Hepatocyte (in vitro differentiated cells): ENCODE measurements at regions not wholly inside any gene's neighbourhood (a gene's known extent, or its start where the extent isn't known, plus 50 kb on each side); places are given as distances from the start of the nearest gene placed in this dataset.

Experiments used
- DNase-seq: peaks from one replicate; pipeline ENCODE4 v3.0.0-alpha.2; 2016; ENCODE audit warnings: low spot score
- H2AFZ ChIP-seq: fragments of 200-600 bp; sonication (generic); 2 replicates; pipeline ENCODE4 v1.6.0; 2016; ENCODE audit warnings: antibody characterized with exemption, mild to moderate bottlenecking
- H3K27ac ChIP-seq: fragments of 200-600 bp; sonication (generic); 2 replicates; pipeline ENCODE4 v1.5.1; 2016; ENCODE audit warnings: mild to moderate bottlenecking
- H3K27me3 ChIP-seq: fragments of 200-600 bp; sonication (generic); 2 replicates; pipeline ENCODE4 v1.6.1; 2016
- H3K36me3 ChIP-seq: fragments of 200-600 bp; sonication (generic); replicated peaks from 2 replicates; pipeline ENCODE4 v1.5.1; 2016; ENCODE audit warnings: low read depth; ENCODE audit not compliant: insufficient read depth
- H3K4me1 ChIP-seq: fragments of 200-600 bp; sonication (generic); 2 replicates; pipeline ENCODE4 v1.5.1; 2016; ENCODE audit warnings: mild to moderate bottlenecking, moderate library complexity; ENCODE audit not compliant: insufficient read depth
- H3K4me2 ChIP-seq: fragments of 200-600 bp; sonication (generic); 2 replicates; pipeline ENCODE4 v1.6.0; 2016
- H3K4me3 ChIP-seq: fragments of 200-600 bp; sonication (generic); 2 replicates; pipeline ENCODE4 v1.5.1; 2016; ENCODE audit warnings: mild to moderate bottlenecking
- H3K79me2 ChIP-seq: fragments of 200-600 bp; sonication (generic); 2 replicates; pipeline ENCODE4 v1.6.0; 2017; ENCODE audit warnings: mild to moderate bottlenecking
- H3K9me2 ChIP-seq: fragments of 200-600 bp; sonication (generic); replicated peaks from 2 replicates; pipeline ENCODE4 v1.6.0; 2017; ENCODE audit warnings: mild to moderate bottlenecking; ENCODE audit not compliant: insufficient read depth
- H3K9me3 ChIP-seq: fragments of 200-600 bp; sonication (generic); 2 replicates; pipeline ENCODE4 v1.5.1; 2016; ENCODE audit warnings: low read depth, mild to moderate bottlenecking
- H4K20me1 ChIP-seq: fragments of 200-600 bp; sonication (generic); 2 replicates; pipeline ENCODE4 v1.6.0; 2016; ENCODE audit warnings: mild to moderate bottlenecking; ENCODE audit not compliant: insufficient read depth, poor library complexity, severe bottlenecking
- EZH2 ChIP-seq: fragments of 200-600 bp; sonication (generic); IDR thresholded peaks from 2 replicates; pipeline ENCODE4 v1.6.1; 2016; ENCODE audit warnings: antibody characterized with exemption, mild to moderate bottlenecking, borderline replicate concordance
- EZH2phosphoT487 ChIP-seq: fragments of 200-600 bp; sonication (generic); IDR thresholded peaks from one replicate; pipeline ENCODE4 v1.6.1; 2018; ENCODE audit warnings: antibody characterized with exemption, mild to moderate bottlenecking, low read depth, moderate library complexity; ENCODE audit not compliant: unreplicated experiment, severe bottlenecking
- WGBS: methylation state at CpG from one replicate; pipeline ENCODE4 v1.1.6; 2016; ENCODE audit warnings: low lambda C conversion rate; ENCODE audit errors: missing lambda C conversion rate; 5-methylcytosine and 5-hydroxymethylcytosine counted together
- TF ChIP-seq, protein P1 (sequence below): fragments of 200-600 bp; sonication (generic); IDR thresholded peaks from 2 replicates; pipeline ENCODE4 v1.5.1; 2016; ENCODE audit warnings: antibody characterized with exemption, mild to moderate bottlenecking; ENCODE audit not compliant: poor library complexity

GRCh38 chr3:194995922-194996321, 275.0 kb downstream of the XXYLT1 start:
- no peak overlapping the region for H3K27ac ChIP-seq
- no peaks in the 10 kb centered on the region for H3K4me1 ChIP-seq
- no peaks in the 10 kb centered on the region for H3K27me3 ChIP-seq
- H3K9me3 ChIP-seq, result no peaks in the 10 kb centered on the region
- no peaks in the 10 kb centered on the region for H3K9me2 ChIP-seq
- H2AFZ ChIP-seq, result no peak overlapping the region
- 84% methylated on average over 12 of the region's 12 CpGs for WGBS
- no peaks in the 10 kb centered on the region for H3K36me3 ChIP-seq
- TF ChIP-seq, protein P1, sequence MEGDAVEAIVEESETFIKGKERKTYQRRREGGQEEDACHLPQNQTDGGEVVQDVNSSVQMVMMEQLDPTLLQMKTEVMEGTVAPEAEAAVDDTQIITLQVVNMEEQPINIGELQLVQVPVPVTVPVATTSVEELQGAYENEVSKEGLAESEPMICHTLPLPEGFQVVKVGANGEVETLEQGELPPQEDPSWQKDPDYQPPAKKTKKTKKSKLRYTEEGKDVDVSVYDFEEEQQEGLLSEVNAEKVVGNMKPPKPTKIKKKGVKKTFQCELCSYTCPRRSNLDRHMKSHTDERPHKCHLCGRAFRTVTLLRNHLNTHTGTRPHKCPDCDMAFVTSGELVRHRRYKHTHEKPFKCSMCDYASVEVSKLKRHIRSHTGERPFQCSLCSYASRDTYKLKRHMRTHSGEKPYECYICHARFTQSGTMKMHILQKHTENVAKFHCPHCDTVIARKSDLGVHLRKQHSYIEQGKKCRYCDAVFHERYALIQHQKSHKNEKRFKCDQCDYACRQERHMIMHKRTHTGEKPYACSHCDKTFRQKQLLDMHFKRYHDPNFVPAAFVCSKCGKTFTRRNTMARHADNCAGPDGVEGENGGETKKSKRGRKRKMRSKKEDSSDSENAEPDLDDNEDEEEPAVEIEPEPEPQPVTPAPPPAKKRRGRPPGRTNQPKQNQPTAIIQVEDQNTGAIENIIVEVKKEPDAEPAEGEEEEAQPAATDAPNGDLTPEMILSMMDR, result no peak
- TF ChIP-seq EZH2, result no peak
- TF ChIP-seq EZH2phosphoT487, result no peak
- H3K79me2 ChIP-seq, result no peaks in the 10 kb centered on the region
- no peak for DNase-seq
- H3K4me3 ChIP-seq, result no peak overlapping the region
- no peaks in the 10 kb centered on the region for H4K20me1 ChIP-seq
- no peak overlapping the region for H3K4me2 ChIP-seq

DNA sequence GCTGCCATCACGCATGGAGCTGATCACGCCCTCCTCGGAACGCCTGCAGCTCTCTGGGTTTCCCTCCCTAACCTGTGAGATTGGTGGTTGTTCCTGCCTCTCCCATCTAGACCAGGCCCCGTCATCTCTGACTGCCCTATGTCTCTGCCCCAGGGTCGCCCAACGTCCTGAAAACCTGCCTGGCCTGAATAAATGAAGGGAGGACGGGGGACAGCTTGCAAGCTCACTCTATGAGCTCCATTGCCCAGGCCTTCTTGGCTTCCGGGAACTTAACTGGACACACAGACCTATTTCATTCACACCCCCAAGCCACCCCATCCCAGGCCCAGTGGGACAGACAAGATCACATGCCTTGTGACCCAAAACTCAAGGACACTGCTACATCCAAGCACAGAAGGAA, 274.2 kb downstream of the XXYLT1 start:
- H3K4me2 ChIP-seq, result no peak overlapping the region
- H4K20me1 ChIP-seq, result no peaks in the 10 kb centered on the region
- 84% methylated on average over 9 of the region's 9 CpGs for WGBS
- H3K4me3 ChIP-seq, result no peak overlapping the region
- no peaks in the 10 kb centered on the region for H3K79me2 ChIP-seq
- no peak for DNase-seq
- H3K27me3 ChIP-seq, result no peaks in the 10 kb centered on the region
- no peaks in the 10 kb centered on the region for H3K36me3 ChIP-seq
- H3K9me2 ChIP-seq, result no peaks in the 10 kb centered on the region
- no peaks in the 10 kb centered on the region for H3K4me1 ChIP-seq
- no peak for TF ChIP-seq EZH2
- no peak for TF ChIP-seq EZH2phosphoT487
- TF ChIP-seq, protein P1, result no peak
- H2AFZ ChIP-seq, result no peak overlapping the region
- H3K27ac ChIP-seq, result no peak overlapping the region
- no peaks in the 10 kb centered on the region for H3K9me3 ChIP-seq

GRCh38 chr3:194998417-194998816, 272.5 kb downstream of the XXYLT1 start:
- no peak for DNase-seq
- 90% methylated on average over 6 of the region's 6 CpGs for WGBS
- no peaks in the 10 kb centered on the region for H3K9me2 ChIP-seq
- H3K36me3 ChIP-seq, result no peaks in the 10 kb centered on the region
- no peaks in the 10 kb centered on the region for H3K9me3 ChIP-seq
- TF ChIP-seq, protein P1, result no peak
- TF ChIP-seq EZH2phosphoT487 (no peak), EZH2 (no peak)
- H3K27me3 ChIP-seq, result no peaks in the 10 kb centered on the region
- H3K4me2 ChIP-seq, result no peak overlapping the region
- no peak overlapping the region for H3K27ac ChIP-seq
- H2AFZ ChIP-seq, result no peak overlapping the region
- H3K4me3 ChIP-seq, result no peak overlapping the region
- peaks cover 14% of the 10 kb centered on the region for H3K4me1 ChIP-seq
- H3K79me2 ChIP-seq, result no peaks in the 10 kb centered on the region
- no peaks in the 10 kb centered on the region for H4K20me1 ChIP-seq

GRCh38 chr3:194998948-194999347, 272.0 kb downstream of the XXYLT1 start:
- Histone ChIP-seq H3K4me2 (no peak overlapping the region), H3K4me3 (no peak overlapping the region), H2AFZ (no peak overlapping the region), H3K27me3 (no peaks in the 10 kb centered on the region), H3K9me3 (no peaks in the 10 kb centered on the region), H3K4me1 (peaks cover 14% of the 10 kb centered on the region), H3K27ac (no peak overlapping the region), H4K20me1 (no peaks in the 10 kb centered on the region), H3K36me3 (no peaks in the 10 kb centered on the region), H3K9me2 (no peaks in the 10 kb centered on the region), H3K79me2 (no peaks in the 10 kb centered on the region)
- no peak for DNase-seq
- 82% methylated on average over 5 of the region's 5 CpGs for WGBS
- TF ChIP-seq EZH2, result no peak
- TF ChIP-seq, protein P1, result no peak
